GM12875 (cell line): ENCODE measurements at regions not wholly inside any gene's neighbourhood (a gene's known extent, or its start where the extent isn't known, plus 50 kb on each side); places are given as distances from the start of the nearest gene placed in this dataset.

ENCODE experiments used
- H3K4me3 ChIP-seq: one replicate; pipeline ENCODE4 v1.5.1; 2011; ENCODE audit warnings: low read depth, low read length, control low read depth
- TF ChIP-seq, protein P1 (sequence below): IDR thresholded peaks from 2 replicates; pipeline ENCODE4 v1.5.1; 2011; ENCODE audit warnings: low read depth, mild to moderate bottlenecking, control low read depth, inconsistent platforms, low read length, moderate library complexity, borderline replicate concordance; ENCODE audit not compliant: insufficient read depth

DNA sequence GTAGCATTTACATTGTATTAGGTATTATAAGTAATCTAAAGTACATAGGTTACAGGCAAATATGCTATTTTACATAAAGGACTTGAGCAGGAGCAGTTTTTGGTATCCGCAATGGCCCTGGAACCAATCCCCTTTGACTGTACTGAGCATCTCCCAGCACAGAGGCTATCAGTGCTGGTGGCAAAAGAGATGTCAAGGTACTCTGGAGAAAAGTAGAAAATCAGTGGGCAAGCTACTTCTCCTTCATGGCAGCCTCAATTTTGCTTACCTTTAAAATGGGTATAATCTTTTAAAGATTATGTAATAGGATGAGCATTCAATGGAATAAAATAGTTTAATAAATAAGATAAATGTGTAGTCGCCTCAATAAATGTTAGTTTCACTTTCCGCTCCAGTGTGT lies 56.7 kb upstream of the LMCD1 start:
- TF ChIP-seq, protein P1, sequence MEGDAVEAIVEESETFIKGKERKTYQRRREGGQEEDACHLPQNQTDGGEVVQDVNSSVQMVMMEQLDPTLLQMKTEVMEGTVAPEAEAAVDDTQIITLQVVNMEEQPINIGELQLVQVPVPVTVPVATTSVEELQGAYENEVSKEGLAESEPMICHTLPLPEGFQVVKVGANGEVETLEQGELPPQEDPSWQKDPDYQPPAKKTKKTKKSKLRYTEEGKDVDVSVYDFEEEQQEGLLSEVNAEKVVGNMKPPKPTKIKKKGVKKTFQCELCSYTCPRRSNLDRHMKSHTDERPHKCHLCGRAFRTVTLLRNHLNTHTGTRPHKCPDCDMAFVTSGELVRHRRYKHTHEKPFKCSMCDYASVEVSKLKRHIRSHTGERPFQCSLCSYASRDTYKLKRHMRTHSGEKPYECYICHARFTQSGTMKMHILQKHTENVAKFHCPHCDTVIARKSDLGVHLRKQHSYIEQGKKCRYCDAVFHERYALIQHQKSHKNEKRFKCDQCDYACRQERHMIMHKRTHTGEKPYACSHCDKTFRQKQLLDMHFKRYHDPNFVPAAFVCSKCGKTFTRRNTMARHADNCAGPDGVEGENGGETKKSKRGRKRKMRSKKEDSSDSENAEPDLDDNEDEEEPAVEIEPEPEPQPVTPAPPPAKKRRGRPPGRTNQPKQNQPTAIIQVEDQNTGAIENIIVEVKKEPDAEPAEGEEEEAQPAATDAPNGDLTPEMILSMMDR, result no peak
- H3K4me3 ChIP-seq, result no peak overlapping the region

DNA sequence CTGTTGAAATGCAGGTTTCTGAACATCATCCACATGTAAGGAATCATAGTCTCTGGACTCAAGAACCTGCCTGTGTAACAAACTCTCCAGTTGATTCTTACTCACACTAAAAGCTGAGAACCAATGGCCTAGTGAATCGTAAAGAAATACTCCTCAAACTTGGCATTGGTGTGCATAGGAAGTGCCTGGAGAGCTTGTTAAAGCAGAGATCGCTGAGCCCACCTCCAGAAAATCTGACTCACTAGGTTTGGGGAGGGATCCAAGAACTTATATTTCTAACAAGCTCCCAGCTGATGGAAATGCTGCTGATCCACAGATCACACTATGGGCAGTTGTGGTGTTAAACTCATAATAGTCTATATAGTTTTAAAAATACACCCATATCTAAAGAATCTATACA lies 55.8 kb upstream of the LMCD1 start:
- TF ChIP-seq, protein P1, result no peak
- no peak overlapping the region for H3K4me3 ChIP-seq

DNA sequence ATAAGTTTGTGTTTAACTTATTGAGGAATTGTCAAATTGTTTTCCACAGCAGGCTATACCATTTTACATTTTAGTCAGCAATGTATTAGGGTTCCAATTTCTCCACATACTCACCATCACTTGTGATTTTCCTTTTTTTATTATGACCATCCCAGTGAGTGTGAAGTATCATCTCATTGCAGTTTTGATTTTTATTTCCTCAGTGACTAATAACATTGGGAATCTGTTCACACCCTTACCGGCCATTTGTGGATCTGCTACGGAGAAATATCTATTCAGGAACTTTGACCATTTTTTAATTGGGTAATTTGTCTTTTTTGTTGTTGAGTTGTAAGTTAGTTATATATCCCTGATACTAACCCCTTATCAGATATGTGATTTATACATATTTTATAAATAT lies 54.8 kb upstream of the LMCD1 start:
- TF ChIP-seq, protein P1, result no peak

DNA sequence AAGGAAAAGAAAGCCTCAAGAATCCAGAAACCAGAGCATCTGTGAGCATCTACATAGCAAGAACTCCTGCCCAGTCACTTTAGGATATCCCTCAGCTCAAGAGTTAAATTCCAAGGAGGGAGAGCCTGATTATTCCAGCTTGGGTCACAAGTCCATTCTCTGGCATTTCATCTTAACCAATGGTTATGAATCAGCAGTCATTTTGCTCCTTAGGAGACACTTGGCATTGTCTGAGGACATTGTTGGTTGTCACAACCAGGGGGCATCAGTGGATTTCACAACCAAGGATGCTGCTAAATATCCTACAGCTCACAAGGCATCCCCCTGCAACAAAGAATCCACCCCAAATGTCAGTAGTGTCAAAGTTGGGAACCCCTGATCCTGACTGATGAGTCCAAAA lies 51.0 kb upstream of the LMCD1 start:
- H3K4me3 ChIP-seq, result no peak overlapping the region
- TF ChIP-seq, protein P1, result no peak

More for the DNA sequence above, 54.8 kb upstream of the LMCD1 start:
- no peak overlapping the region for H3K4me3 ChIP-seq

DNA sequence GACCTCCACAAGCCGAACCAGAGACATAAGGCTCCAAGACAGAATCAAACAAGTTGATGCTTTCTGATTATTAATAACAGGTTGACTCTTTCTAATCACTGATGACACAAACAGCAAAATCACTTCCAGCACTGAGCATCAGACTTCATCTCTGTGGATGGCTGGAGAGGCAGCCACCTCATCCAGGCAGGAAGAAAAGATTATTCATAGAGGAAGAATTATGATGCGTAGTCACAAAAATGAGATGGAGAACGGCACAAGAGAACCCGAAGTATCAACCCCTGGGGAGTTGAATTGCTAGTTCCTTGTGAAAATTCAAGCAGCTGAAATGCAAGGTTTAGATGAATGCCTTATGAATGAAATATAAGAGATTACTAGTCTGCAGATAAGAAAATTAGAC lies 49.9 kb upstream of the LMCD1 start:
- TF ChIP-seq, protein P1, result no peak
- H3K4me3 ChIP-seq, result no peak overlapping the region
